ENCODE measurements at regions not wholly inside any gene's neighbourhood (a gene's known extent, or its start where the extent isn't known, plus 50 kb on each side); places are given as distances from the start of the nearest gene placed in this dataset.

GRCh38 chr12:90079529-90080210 lies 371.0 kb upstream of the ATP2B1 start:
- no peak overlapping the region for H3K4me3 ChIP-seq (ENCODE audit: insufficient read depth, low read depth, low read length)
- DNase-seq = no peak
- no peaks in the 10 kb centered on the region for H3K27me3 ChIP-seq (ENCODE audit: control insufficient read depth, insufficient read depth, low read length)
- no peaks in the 10 kb centered on the region for H3K36me3 ChIP-seq (replicated peaks; ENCODE audit: control insufficient read depth, insufficient read depth, low read length)

DNA sequence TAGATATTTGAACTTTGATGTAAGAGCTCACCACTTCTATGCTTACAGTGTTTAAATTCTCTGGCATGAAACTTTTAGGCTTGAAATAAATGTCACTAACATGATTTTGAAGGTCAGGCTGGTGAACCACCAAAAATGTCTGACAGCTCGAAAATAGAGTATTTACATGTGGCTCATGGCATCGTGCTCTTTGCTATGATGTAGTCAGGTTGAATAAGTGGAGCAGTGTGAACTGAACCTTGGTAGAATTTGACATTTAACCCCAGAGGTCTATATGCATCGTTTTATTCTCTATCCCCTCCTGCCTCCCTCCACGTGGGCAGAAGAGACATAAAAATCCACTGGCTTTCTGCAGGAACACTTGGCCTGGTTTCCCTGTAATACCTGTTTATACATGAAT lies 369.7 kb upstream of the ATP2B1 start:
- DNase-seq = no peak
- H3K36me3 ChIP-seq (replicated peaks; ENCODE audit: control insufficient read depth, insufficient read depth, low read length) = no peaks in the 10 kb centered on the region
- no peaks in the 10 kb centered on the region for H3K27me3 ChIP-seq (ENCODE audit: control insufficient read depth, insufficient read depth, low read length)
- H3K4me3 ChIP-seq (ENCODE audit: insufficient read depth, low read depth, low read length) = no peak overlapping the region

DNA sequence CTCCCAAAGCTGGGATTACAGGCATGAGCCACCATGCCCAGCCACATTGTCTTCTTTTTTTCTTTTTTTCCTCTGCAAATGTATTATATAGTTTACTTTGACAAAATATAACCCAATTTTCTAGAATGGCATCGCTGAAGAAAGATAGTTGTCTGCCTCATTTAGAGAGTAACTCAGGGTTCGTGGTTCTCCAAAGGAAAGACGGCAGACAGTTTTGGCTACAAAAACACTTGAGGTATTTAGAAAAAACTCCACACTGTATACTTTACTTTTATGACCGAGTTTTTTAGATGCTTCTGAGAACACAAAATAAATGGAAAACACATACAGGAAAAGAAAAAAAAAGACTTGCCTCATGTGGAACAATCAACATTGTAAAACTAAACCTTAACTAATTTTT lies 369.1 kb upstream of the ATP2B1 start:
- Histone ChIP-seq H3K27me3 (ENCODE audit: control insufficient read depth, insufficient read depth, low read length) (no peaks in the 10 kb centered on the region), H3K36me3 (replicated peaks; ENCODE audit: control insufficient read depth, insufficient read depth, low read length) (no peaks in the 10 kb centered on the region), H3K4me3 (ENCODE audit: insufficient read depth, low read depth, low read length) (no peak overlapping the region)
- DNase-seq = no peak

DNA sequence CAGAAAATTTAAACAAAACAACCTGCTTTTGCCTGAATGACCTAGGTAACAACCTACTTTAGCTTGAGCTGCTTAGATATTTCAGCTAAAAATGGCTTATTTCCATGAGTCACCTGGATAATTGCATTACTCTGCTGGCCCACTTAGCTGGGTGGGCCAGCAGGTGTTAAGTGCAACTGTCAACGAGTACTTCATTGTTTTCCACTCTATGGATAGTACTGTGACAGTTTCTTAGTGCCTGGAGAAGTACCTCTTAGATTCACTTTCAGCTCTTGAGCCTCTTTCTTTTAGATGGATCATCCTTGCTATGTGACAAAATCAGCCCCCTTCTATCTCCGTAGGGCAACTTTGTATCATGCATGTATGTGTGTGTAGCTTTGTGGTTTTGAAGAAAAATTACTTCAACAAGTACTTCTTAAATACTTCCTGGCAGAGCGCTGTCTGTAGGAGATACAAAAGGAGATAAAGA lies 368.2 kb upstream of the ATP2B1 start:
- Histone ChIP-seq H3K27me3 (ENCODE audit: control insufficient read depth, insufficient read depth, low read length) (no peaks in the 10 kb centered on the region), H3K36me3 (replicated peaks; ENCODE audit: control insufficient read depth, insufficient read depth, low read length) (no peaks in the 10 kb centered on the region), H3K4me3 (ENCODE audit: insufficient read depth, low read depth, low read length) (no peak overlapping the region)
- DNase-seq = no peak

- Histone ChIP-seq H3K27me3 (ENCODE audit: control insufficient read depth, insufficient read depth, low read length) (no peaks in the 10 kb centered on the region), H3K4me3 (ENCODE audit: insufficient read depth, low read depth, low read length) (no peak overlapping the region), H3K36me3 (replicated peaks; ENCODE audit: control insufficient read depth, insufficient read depth, low read length) (no peaks in the 10 kb centered on the region)
- no peak for DNase-seq
Observed at GRCh38 chr12:90075685-90076084, 367.0 kb upstream of the ATP2B1 start.

- Histone ChIP-seq H3K36me3 (replicated peaks; ENCODE audit: control insufficient read depth, insufficient read depth, low read length) (no peaks in the 10 kb centered on the region), H3K4me3 (ENCODE audit: insufficient read depth, low read depth, low read length) (no peak overlapping the region), H3K27me3 (ENCODE audit: control insufficient read depth, insufficient read depth, low read length) (no peaks in the 10 kb centered on the region)
Observed at GRCh38 chr12:90074086-90074485, 365.4 kb upstream of the ATP2B1 start.

GRCh38 chr12:90071996-90072395 lies 363.4 kb upstream of the ATP2B1 start:
- no peaks in the 10 kb centered on the region for H3K36me3 ChIP-seq (replicated peaks; ENCODE audit: control insufficient read depth, insufficient read depth, low read length)
- no peaks in the 10 kb centered on the region for H3K27me3 ChIP-seq (ENCODE audit: control insufficient read depth, insufficient read depth, low read length)
- no peak overlapping the region for H3K4me3 ChIP-seq (ENCODE audit: insufficient read depth, low read depth, low read length)
- no peak for DNase-seq

More at GRCh38 chr12:90074086-90074485, 365.4 kb upstream of the ATP2B1 start:
- no peak for DNase-seq

DNA sequence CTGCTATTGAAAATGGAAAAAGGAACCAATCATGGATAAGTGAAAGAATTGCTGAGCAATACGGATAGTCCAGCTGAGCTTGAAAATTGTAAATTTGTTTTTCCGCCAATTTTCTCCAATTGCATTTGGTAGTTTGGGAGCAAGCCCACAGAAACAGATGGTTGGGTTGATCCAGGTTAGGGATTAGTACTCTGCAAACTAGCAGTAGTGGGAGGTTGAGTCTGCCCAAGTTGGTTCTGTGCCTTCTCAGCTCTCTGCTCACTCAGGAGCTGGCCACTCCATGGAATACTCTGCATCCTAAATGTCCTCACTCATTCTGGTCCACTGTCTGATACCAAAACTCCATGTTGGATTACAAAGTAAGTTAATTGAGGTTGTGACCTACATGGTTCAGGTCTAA lies 361.1 kb upstream of the ATP2B1 start:
- Histone ChIP-seq H3K27me3 (ENCODE audit: control insufficient read depth, insufficient read depth, low read length) (no peaks in the 10 kb centered on the region), H3K4me3 (ENCODE audit: insufficient read depth, low read depth, low read length) (no peak overlapping the region), H3K36me3 (replicated peaks; ENCODE audit: control insufficient read depth, insufficient read depth, low read length) (no peaks in the 10 kb centered on the region)
- DNase-seq = no peak

GRCh38 chr12:90067791-90068190 lies 359.2 kb upstream of the ATP2B1 start:
- DNase-seq = no peak
- no peaks in the 10 kb centered on the region for H3K36me3 ChIP-seq (replicated peaks; ENCODE audit: control insufficient read depth, insufficient read depth, low read length)
- H3K4me3 ChIP-seq (ENCODE audit: insufficient read depth, low read depth, low read length) = no peak overlapping the region
- H3K27me3 ChIP-seq (ENCODE audit: control insufficient read depth, insufficient read depth, low read length) = no peaks in the 10 kb centered on the region

DNA sequence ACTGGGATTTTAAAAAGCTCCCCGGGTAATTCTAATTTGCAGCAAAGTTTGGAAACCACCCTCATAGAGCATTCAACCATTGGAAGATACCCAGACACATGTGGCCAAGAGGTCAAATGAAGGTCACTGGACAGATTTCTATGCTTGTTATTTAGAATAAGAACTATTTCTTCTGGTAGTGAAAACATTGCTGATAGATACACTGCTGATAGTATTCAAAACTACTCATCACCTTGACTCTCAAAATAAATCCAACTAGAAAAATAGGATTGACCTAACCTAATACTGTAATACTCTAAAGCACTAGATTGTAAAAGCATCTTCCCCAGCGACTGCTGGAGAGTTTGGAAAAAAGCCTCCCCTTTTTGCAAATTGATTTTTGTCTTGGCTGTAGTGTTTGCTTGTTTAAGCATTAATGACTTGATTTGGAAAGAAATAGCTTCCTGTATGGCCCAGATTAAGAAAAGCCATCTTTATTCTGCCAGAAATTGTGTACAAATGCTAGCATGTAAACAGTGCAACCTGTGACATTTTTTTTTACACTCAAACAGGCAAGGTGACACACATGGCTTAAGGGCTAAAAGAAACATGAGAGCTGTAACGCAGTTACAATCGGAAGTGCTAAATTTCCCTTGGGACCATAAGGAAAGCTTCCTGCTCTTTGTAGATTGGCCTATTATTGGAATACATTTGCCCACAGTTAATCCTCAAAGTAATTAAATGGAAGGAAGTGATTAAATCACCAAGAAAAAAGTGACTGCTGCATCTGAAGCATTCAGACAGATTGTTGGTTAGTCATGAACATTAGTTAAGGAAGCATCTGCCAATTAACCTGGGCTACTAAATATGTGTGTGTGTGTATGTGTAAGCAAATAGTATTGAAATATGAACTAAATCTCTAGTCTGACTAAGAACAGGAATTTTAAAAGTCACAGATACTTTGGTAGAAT lies 356.5 kb upstream of the ATP2B1 start:
- Histone ChIP-seq H3K27me3 (ENCODE audit: control insufficient read depth, insufficient read depth, low read length) (no peaks in the 10 kb centered on the region), H3K4me3 (ENCODE audit: insufficient read depth, low read depth, low read length) (no peak overlapping the region), H3K36me3 (replicated peaks; ENCODE audit: control insufficient read depth, insufficient read depth, low read length) (no peaks in the 10 kb centered on the region)
- DNase-seq = no peak

DNA sequence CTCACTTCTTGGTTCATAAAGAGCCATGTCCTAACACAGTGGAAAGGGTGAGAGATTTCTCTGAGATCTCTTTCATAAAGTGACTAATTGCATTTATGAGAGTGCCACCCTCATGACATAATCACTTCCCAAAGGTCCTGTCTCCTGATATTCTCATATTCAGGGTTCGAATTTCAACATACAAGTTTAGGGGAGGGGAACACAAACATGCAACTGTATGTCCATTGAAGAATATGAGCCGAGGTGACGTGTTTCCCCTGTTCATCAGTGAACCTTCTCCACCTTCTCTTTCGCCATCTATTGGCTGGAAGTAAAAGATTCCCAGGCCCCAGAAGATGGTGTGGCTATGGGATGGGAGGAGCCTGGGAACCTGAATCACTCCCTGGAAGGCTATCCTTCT lies 354.2 kb upstream of the ATP2B1 start:
- Histone ChIP-seq H3K4me3 (ENCODE audit: insufficient read depth, low read depth, low read length) (no peak overlapping the region), H3K36me3 (replicated peaks; ENCODE audit: control insufficient read depth, insufficient read depth, low read length) (no peaks in the 10 kb centered on the region), H3K27me3 (ENCODE audit: control insufficient read depth, insufficient read depth, low read length) (no peaks in the 10 kb centered on the region)
- DNase-seq = no peak

DNA sequence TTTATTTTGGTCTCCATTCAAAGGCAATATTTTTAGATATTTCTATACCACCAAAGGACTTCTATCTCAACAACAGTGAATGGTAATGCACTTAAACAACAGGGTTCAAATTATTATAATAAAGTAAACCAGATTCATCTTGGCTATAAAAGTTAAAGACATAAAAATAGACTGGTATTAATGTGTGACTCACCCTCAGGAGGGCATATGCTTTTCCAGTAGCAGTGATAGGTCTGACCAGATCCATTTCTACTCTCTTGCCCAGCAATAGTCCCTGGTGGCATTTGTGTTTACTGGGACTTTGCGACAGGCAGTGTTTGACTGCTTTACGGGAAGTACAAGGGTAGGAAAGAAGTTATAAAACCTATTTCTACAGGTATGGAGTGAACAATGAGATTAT lies 353.2 kb upstream of the ATP2B1 start:
- H3K36me3 ChIP-seq (replicated peaks; ENCODE audit: control insufficient read depth, insufficient read depth, low read length) = no peaks in the 10 kb centered on the region
- DNase-seq = no peak
- no peaks in the 10 kb centered on the region for H3K27me3 ChIP-seq (ENCODE audit: control insufficient read depth, insufficient read depth, low read length)
- H3K4me3 ChIP-seq (ENCODE audit: insufficient read depth, low read depth, low read length) = no peak overlapping the region

DNA sequence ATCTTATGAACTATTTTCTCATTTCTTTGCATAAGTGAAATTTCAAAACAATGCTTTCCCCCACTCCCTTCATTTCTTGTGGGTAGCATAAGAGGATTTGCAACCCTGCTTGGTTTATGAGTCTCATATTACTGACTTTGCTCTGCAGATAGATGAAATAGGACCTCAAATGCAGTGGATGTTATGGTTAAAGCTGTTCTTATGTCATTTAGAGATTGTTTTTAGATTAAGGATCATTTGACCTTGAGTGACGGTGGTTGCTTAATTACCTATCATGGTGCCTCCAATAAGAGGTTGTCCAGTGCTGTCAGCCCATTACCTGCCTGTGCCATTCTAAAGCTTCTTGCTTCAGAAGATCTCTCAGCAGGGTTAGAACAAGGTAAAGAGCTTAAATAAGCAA lies 351.4 kb upstream of the ATP2B1 start:
- no peaks in the 10 kb centered on the region for H3K36me3 ChIP-seq (replicated peaks; ENCODE audit: control insufficient read depth, insufficient read depth, low read length)
- H3K27me3 ChIP-seq (ENCODE audit: control insufficient read depth, insufficient read depth, low read length) = no peaks in the 10 kb centered on the region
- no peak overlapping the region for H3K4me3 ChIP-seq (ENCODE audit: insufficient read depth, low read depth, low read length)
- DNase-seq = no peak

DNA sequence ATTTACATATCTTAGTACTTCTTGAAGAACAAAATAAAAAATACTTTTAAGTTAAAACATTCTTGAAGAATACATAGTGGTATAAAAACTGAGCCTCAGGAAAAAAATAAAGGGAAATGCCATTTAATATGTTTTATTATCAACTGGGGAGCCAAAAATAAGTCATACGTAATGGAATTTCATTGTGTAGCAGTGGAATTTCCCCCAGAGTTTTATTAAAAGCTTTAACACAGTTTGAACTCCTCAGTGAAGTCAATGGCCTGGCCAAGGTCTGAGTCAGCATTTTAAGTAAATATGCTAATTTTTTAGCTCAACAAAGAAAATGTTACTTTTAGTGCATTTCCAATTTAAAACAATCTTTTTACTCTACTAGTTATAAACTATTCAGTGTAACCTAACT lies 350.1 kb upstream of the ATP2B1 start:
- Histone ChIP-seq H3K27me3 (ENCODE audit: control insufficient read depth, insufficient read depth, low read length) (no peaks in the 10 kb centered on the region), H3K36me3 (replicated peaks; ENCODE audit: control insufficient read depth, insufficient read depth, low read length) (no peaks in the 10 kb centered on the region), H3K4me3 (ENCODE audit: insufficient read depth, low read depth, low read length) (no peak overlapping the region)
- no peak for DNase-seq

GRCh38 chr12:90055071-90055470 lies 346.4 kb upstream of the ATP2B1 start:
- H3K36me3 ChIP-seq (replicated peaks; ENCODE audit: control insufficient read depth, insufficient read depth, low read length) = no peaks in the 10 kb centered on the region
- no peak for DNase-seq
- no peak overlapping the region for H3K4me3 ChIP-seq (ENCODE audit: insufficient read depth, low read depth, low read length)
- no peaks in the 10 kb centered on the region for H3K27me3 ChIP-seq (ENCODE audit: control insufficient read depth, insufficient read depth, low read length)
